H1 (cell line): ENCODE measurements at regions not wholly inside any gene's neighbourhood (a gene's known extent, or its start where the extent isn't known, plus 50 kb on each side); places are given as distances from the start of the nearest gene placed in this dataset.

ENCODE experiments used
- CTCF ChIP-seq, 3 experiments: IDR thresholded peaks; 1 replicate in 2 of 3; 2 replicates in 1 of 3; pipeline versions ENCODE4 v1.5.1 to v1.6.1; 2011; ENCODE audit warnings: low read length in 3 of 3, mild to moderate bottlenecking in 3 of 3, inconsistent platforms in 2 of 3, low read depth in 1 of 3, moderate library complexity in 1 of 3; ENCODE audit not compliant: insufficient read depth in 1 of 3; ENCODE audit errors: control extremely low read depth in 1 of 3
- EZH2 ChIP-seq: fragments of 200-600 bp; sonication (generic); IDR thresholded peaks from 2 replicates; pipeline ENCODE4 v1.7.1; 2012; ENCODE audit warnings: low read depth, mild to moderate bottlenecking, moderate library complexity, low read length, inconsistent platforms; ENCODE audit not compliant: severe bottlenecking
- HDAC6 ChIP-seq: IDR thresholded peaks from one replicate; pipeline ENCODE4 v1.7.1; 2012; ENCODE audit warnings: low read depth, mild to moderate bottlenecking, inconsistent platforms, low read length, moderate library complexity
- RNF2 ChIP-seq: fragments of 200-900, 300-1000 bp; sonication (generic); IDR thresholded peaks from 2 replicates; pipeline ENCODE4 v1.7.1; 2016; ENCODE audit warnings: borderline replicate concordance, low read depth, mild to moderate bottlenecking, antibody characterized with exemption, low read length; ENCODE audit not compliant: poor library complexity, severe bottlenecking; ENCODE audit errors: missing control alignments
- SRF ChIP-seq: IDR thresholded peaks from 2 replicates; pipeline ENCODE4 v1.6.1; 2011; ENCODE audit warnings: mild to moderate bottlenecking, low read depth, low read length, moderate library complexity
- TAF1 ChIP-seq: IDR thresholded peaks from 2 replicates; pipeline ENCODE4 v1.6.1; 2011; ENCODE audit warnings: mild to moderate bottlenecking, low read depth, low read length
- TF ChIP-seq, protein P1 (sequence below): fragments of 300-600 bp; sonication (generic); IDR thresholded peaks from 2 replicates; pipeline ENCODE4 v1.7.1; 2012; ENCODE audit warnings: low read length, moderate library complexity, mild to moderate bottlenecking, inconsistent platforms; ENCODE audit not compliant: insufficient replicate concordance

DNA sequence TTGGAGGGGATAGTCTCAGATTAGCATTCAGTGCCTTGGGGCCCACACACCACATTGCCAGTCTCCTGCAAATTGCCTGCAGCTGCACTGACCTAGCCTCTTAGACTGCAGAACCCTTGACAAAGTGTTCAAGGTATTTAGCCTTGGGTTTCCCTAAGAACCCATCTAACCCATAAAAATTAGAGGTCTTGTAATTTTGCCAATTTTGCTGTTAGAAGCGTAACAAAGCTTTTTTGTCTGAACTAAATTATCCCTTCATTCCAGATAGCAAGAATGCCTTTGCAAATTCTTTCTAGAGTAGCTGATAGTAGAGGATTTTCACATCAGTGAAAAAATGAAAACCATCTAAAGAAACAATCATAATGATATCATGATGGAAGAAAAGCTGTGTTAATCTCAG is 74.0 kb upstream of the CCNG1 start (continued):
- TF ChIP-seq, protein P1, sequence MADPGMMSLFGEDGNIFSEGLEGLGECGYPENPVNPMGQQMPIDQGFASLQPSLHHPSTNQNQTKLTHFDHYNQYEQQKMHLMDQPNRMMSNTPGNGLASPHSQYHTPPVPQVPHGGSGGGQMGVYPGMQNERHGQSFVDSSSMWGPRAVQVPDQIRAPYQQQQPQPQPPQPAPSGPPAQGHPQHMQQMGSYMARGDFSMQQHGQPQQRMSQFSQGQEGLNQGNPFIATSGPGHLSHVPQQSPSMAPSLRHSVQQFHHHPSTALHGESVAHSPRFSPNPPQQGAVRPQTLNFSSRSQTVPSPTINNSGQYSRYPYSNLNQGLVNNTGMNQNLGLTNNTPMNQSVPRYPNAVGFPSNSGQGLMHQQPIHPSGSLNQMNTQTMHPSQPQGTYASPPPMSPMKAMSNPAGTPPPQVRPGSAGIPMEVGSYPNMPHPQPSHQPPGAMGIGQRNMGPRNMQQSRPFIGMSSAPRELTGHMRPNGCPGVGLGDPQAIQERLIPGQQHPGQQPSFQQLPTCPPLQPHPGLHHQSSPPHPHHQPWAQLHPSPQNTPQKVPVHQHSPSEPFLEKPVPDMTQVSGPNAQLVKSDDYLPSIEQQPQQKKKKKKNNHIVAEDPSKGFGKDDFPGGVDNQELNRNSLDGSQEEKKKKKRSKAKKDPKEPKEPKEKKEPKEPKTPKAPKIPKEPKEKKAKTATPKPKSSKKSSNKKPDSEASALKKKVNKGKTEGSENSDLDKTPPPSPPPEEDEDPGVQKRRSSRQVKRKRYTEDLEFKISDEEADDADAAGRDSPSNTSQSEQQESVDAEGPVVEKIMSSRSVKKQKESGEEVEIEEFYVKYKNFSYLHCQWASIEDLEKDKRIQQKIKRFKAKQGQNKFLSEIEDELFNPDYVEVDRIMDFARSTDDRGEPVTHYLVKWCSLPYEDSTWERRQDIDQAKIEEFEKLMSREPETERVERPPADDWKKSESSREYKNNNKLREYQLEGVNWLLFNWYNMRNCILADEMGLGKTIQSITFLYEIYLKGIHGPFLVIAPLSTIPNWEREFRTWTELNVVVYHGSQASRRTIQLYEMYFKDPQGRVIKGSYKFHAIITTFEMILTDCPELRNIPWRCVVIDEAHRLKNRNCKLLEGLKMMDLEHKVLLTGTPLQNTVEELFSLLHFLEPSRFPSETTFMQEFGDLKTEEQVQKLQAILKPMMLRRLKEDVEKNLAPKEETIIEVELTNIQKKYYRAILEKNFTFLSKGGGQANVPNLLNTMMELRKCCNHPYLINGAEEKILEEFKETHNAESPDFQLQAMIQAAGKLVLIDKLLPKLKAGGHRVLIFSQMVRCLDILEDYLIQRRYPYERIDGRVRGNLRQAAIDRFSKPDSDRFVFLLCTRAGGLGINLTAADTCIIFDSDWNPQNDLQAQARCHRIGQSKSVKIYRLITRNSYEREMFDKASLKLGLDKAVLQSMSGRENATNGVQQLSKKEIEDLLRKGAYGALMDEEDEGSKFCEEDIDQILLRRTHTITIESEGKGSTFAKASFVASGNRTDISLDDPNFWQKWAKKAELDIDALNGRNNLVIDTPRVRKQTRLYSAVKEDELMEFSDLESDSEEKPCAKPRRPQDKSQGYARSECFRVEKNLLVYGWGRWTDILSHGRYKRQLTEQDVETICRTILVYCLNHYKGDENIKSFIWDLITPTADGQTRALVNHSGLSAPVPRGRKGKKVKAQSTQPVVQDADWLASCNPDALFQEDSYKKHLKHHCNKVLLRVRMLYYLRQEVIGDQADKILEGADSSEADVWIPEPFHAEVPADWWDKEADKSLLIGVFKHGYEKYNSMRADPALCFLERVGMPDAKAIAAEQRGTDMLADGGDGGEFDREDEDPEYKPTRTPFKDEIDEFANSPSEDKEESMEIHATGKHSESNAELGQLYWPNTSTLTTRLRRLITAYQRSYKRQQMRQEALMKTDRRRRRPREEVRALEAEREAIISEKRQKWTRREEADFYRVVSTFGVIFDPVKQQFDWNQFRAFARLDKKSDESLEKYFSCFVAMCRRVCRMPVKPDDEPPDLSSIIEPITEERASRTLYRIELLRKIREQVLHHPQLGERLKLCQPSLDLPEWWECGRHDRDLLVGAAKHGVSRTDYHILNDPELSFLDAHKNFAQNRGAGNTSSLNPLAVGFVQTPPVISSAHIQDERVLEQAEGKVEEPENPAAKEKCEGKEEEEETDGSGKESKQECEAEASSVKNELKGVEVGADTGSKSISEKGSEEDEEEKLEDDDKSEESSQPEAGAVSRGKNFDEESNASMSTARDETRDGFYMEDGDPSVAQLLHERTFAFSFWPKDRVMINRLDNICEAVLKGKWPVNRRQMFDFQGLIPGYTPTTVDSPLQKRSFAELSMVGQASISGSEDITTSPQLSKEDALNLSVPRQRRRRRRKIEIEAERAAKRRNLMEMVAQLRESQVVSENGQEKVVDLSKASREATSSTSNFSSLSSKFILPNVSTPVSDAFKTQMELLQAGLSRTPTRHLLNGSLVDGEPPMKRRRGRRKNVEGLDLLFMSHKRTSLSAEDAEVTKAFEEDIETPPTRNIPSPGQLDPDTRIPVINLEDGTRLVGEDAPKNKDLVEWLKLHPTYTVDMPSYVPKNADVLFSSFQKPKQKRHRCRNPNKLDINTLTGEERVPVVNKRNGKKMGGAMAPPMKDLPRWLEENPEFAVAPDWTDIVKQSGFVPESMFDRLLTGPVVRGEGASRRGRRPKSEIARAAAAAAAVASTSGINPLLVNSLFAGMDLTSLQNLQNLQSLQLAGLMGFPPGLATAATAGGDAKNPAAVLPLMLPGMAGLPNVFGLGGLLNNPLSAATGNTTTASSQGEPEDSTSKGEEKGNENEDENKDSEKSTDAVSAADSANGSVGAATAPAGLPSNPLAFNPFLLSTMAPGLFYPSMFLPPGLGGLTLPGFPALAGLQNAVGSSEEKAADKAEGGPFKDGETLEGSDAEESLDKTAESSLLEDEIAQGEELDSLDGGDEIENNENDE, result no peak
- TF ChIP-seq CTCF (IDR thresholded peaks at IDR 0.05; ENCODE audit: control extremely low read depth in 1 of 3, insufficient read depth in 1 of 3, low read depth in 1 of 3, low read length in 3 of 3) (no peak), EZH2 (no peak), RNF2 (no peak), SRF (no peak), HDAC6 (no peak), TAF1 (no peak)
